ENCODE measurements at regions not wholly inside any gene's neighbourhood (a gene's known extent, or its start where the extent isn't known, plus 50 kb on each side); places are given as distances from the start of the nearest gene placed in this dataset.

DNA sequence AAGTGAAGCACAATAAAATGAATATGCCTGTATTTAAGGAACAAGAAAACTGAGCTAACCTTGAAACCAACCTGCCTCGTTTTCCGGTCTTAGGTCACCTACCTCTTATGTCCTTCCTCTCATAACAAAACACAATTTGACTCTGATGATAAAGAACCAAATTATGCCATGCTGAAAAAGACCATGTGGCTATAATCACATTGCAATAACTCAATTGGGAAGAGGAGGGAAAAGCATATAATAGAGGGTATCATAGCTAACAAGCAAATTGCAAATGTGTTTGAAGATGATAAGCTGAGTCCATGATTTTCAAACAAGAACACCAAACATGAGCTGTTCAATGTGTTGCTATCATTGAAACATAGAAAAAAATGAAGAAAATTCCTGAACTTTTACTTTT, 260.8 kb downstream of the PLK2 start:
- Histone ChIP-seq H3K9ac (replicated peaks in 1 of 4; ENCODE audit: extremely low read depth in 1 of 4, low read depth in 3 of 4, low read length in 3 of 4) (no peak overlapping the region), H3K27me3 (replicated peaks in 1 of 4; ENCODE audit: control insufficient read depth in 3 of 4, extremely low read depth in 1 of 4, insufficient read depth in 3 of 4, low read length in 3 of 4) (no peaks in the 10 kb centered on the region), H3K79me1 (ENCODE audit: low read depth, low read length) (no peaks in the 10 kb centered on the region), H4K20me1 (replicated peaks in 1 of 2; ENCODE audit: control insufficient read depth in 1 of 2, insufficient read depth in 2 of 2, low read length in 2 of 2) (no peaks in the 10 kb centered on the region), H3K18ac (ENCODE audit: extremely low read depth, low read length) (no peak overlapping the region), H3K4me2 (ENCODE audit: insufficient read depth in 1 of 2, low read depth in 2 of 2, low read length in 2 of 2) (no peak overlapping the region), H4K91ac (replicated peaks; ENCODE audit: insufficient read length, low read length) (no peak overlapping the region), H3K14ac (ENCODE audit: insufficient read length) (no peak overlapping the region), H4K5ac (ENCODE audit: insufficient read length, low read depth, low read length) (no peak overlapping the region), H3K4me3 (ENCODE audit: extremely low read depth in 1 of 4, insufficient read depth in 2 of 4, low read depth in 3 of 4, low read length in 4 of 4) (no peak overlapping the region), H3K56ac (replicated peaks; ENCODE audit: insufficient read length, low read depth, low read length) (no peak overlapping the region), H3K23me2 (ENCODE audit: low read depth, low read length) (no peaks in the 10 kb centered on the region), H2AFZ (ENCODE audit: low read length) (no peak overlapping the region), H2AK5ac (ENCODE audit: low read depth, low read length) (no peak overlapping the region), H2BK20ac (ENCODE audit: low read length) (no peak overlapping the region), H3K4me1 (replicated peaks in 1 of 4; ENCODE audit: control insufficient read depth in 3 of 4, insufficient read depth in 4 of 4, low read length in 3 of 4) (no peaks in the 10 kb centered on the region), H3K9me3 (ENCODE audit: insufficient read depth in 2 of 2, low read depth in 1 of 2, low read length in 1 of 2) (no peaks in the 10 kb centered on the region), H2BK5ac (ENCODE audit: low read depth, low read length) (no peak overlapping the region), H2BK120ac (replicated peaks; ENCODE audit: low read depth, low read length) (no peak overlapping the region), H3K4ac (replicated peaks; ENCODE audit: insufficient read length, low read depth, low read length) (no peak overlapping the region), H2BK12ac (ENCODE audit: low read depth, low read length) (no peak overlapping the region), H4K8ac (ENCODE audit: extremely low read depth, insufficient read depth, low read length) (no peak overlapping the region), H3K27ac (ENCODE audit: low read depth, low read length) (no peak overlapping the region), H3K36me3 (ENCODE audit: control insufficient read depth in 2 of 4, insufficient read depth in 4 of 4, low read length in 3 of 4) (no peaks in the 10 kb centered on the region), H3K79me2 (ENCODE audit: control insufficient read depth in 1 of 2, insufficient read depth in 2 of 2, low read length in 2 of 2) (no peaks in the 10 kb centered on the region), H3K23ac (ENCODE audit: insufficient read length) (no peak overlapping the region), H2BK15ac (ENCODE audit: low read length) (no peak overlapping the region)
- CTCF ChIA-PET (ENCODE audit: partially characterized antibody): no interaction called here
- DNase-seq (ENCODE audit: low read depth in 1 of 2, low spot score in 2 of 2) (no peak), FAIRE-seq (no peak)
- POLR2A ChIA-PET (ENCODE audit: partially characterized antibody): interaction anchor here (1.1 kb wide), 1 partner anchor 9 kb away, joined by 3 read pairs; no protein-coding TSS in a partner anchor
- TF ChIP-seq CEBPB (IDR thresholded peaks at IDR 0.05; ENCODE audit: low read depth, low read length): no peak
- TF ChIP-seq RBBP5 (IDR thresholded peaks at IDR 0.05; ENCODE audit: borderline replicate concordance, low read depth, low read length): no peak
- TF ChIP-seq JUND (IDR thresholded peaks at IDR 0.05; ENCODE audit: low read length): no peak
- no peak for TF ChIP-seq FOSL1 (IDR thresholded peaks at IDR 0.05; ENCODE audit: insufficient read depth, low read depth, low read length)
- no peak for TF ChIP-seq USF2 (IDR thresholded peaks at IDR 0.05; ENCODE audit: low read length)
- TF ChIP-seq NANOG (IDR thresholded peaks at IDR 0.05; ENCODE audit: insufficient read depth, low read depth, low read length, poor library complexity, severe bottlenecking): no peak
- 90% methylated on average over 2 of the region's 2 CpGs; no CpG with 5 or more reads in 1 of the 2 experiments for WGBS, 2 experiments (ENCODE audit: extremely low coverage in 1 of 2, insufficient coverage in 1 of 2, insufficient read length in 1 of 2, insufficient replicate concordance in 2 of 2, low coverage in 1 of 2, low lambda C conversion rate in 2 of 2, missing lambda C conversion rate in 1 of 2)

Data from H1 (cell line).